Testis (tissue), 2 donors: ENCODE measurements at regions not wholly inside any gene's neighbourhood (a gene's known extent, or its start where the extent isn't known, plus 50 kb on each side); places are given as distances from the start of the nearest gene placed in this dataset.

Source experiments
- CTCF ChIP-seq, 3 experiments: fragments of 450-650 bp in 2 of 3; fragments of 200-600 bp in 1 of 3; sonication (generic) in 1 of 3; IDR thresholded peaks; one replicate each; pipeline ENCODE4 v1.5.1; 2016 to 2019; ENCODE audit warnings: antibody characterized with exemption in 3 of 3, mild to moderate bottlenecking in 2 of 3, moderate library complexity in 1 of 3
- POLR2A ChIP-seq: fragments of 450-650 bp; IDR thresholded peaks from one replicate; pipeline ENCODE4 v1.6.1; 2017; ENCODE audit warnings: antibody characterized with exemption, mild to moderate bottlenecking, moderate library complexity

GRCh38 chr7:11252011-11252607 lies 278.4 kb downstream of the PHF14 start:
- TF ChIP-seq POLR2A (no peak), CTCF (IDR thresholded peaks at IDR 0.05) (no peak)
